ENCODE measurements at regions not wholly inside any gene's neighbourhood (a gene's known extent, or its start where the extent isn't known, plus 50 kb on each side); places are given as distances from the start of the nearest gene placed in this dataset.
A peak's percentile ranks its signal among the peaks of the same experiment; 100 is the strongest.

DNA sequence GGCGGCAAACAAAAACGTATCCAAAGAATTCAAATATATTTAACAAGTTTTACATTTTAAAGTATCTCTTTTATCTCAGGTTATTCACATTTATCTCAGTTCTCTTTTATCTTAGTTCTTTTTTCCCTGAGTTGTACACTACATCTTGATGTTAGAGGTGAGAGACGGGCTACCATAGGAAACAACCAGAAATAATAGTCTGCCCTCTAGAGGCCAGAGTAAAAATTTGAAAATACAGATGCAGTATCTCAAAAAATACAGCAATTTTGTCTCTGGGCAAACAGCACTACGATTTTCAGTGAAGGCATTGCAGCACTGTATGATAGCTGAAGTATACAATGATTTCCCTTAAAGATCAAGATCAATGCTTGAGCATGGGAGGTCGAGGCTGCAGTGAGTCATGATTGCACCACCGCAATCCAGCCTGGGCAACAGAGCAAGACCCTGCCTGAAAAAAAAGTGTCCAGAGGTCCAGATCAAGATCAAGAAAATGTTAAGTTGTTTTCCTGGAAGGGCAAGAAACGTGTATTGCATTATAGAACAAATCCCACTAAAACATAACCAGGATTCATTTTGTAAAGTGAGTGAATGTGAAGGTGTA is 82.6 kb upstream of the ATP11B start:
- H3K4me3 ChIP-seq (ENCODE audit: low read depth in 2 of 2, low read length in 2 of 2), result no peak overlapping the region
- intact Hi-C loops (cut with micrococcal nuclease; ENCODE audit: unreplicated experiment) (loop anchor here (10.0 kb wide), 1 partner anchor 194 kb away; no protein-coding TSS in a partner anchor), in situ Hi-C loops (cut with HindIII; ENCODE audit: low pct_unique_long_range_greater_than_20kb, low sequenced_read_pairs) (no loop called here)
- no TSS peak for BruUV-seq (replicated peaks)
- POLR2A ChIA-PET, result no interaction called here
- peak; percentile 78; the same call in 1 of the 2 replicates for ATAC-seq
- H3K36me3 ChIP-seq (ENCODE audit: control insufficient read depth, insufficient read depth, low read length), result no peaks in the 10 kb centered on the region
- TF ChIP-seq POLR2AphosphoS5 (IDR thresholded peaks at IDR 0.05; ENCODE audit: low read depth, low read length), result no peak
- TF ChIP-seq, protein P1, sequence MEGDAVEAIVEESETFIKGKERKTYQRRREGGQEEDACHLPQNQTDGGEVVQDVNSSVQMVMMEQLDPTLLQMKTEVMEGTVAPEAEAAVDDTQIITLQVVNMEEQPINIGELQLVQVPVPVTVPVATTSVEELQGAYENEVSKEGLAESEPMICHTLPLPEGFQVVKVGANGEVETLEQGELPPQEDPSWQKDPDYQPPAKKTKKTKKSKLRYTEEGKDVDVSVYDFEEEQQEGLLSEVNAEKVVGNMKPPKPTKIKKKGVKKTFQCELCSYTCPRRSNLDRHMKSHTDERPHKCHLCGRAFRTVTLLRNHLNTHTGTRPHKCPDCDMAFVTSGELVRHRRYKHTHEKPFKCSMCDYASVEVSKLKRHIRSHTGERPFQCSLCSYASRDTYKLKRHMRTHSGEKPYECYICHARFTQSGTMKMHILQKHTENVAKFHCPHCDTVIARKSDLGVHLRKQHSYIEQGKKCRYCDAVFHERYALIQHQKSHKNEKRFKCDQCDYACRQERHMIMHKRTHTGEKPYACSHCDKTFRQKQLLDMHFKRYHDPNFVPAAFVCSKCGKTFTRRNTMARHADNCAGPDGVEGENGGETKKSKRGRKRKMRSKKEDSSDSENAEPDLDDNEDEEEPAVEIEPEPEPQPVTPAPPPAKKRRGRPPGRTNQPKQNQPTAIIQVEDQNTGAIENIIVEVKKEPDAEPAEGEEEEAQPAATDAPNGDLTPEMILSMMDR (IDR thresholded peaks at IDR 0.05), result peak; percentile 86
- H3K9me3 ChIP-seq (ENCODE audit: control insufficient read depth, insufficient read depth, low read depth, low read length), result no peaks in the 10 kb centered on the region
- no peak overlapping the region for H3K27ac ChIP-seq (ENCODE audit: low read length)
- no peak for DNase-seq (ENCODE audit: low read depth, low spot score)
- 0 out of 2 replicates have a peak, but pooled peaks cover 2% of the 10 kb centered on the region for H3K27me3 ChIP-seq (ENCODE audit: control insufficient read depth, insufficient read depth, low read length)
- CTCF ChIA-PET, result interaction anchor here (0.6 to 1.3 kb wide), 2 partner anchors 51 to 62 kb away, joined by 3 to 4 read pairs; no protein-coding TSS in a partner anchor
- H3K4me1 ChIP-seq (ENCODE audit: control insufficient read depth, insufficient read depth, low read length), result no peaks in the 10 kb centered on the region

DNA sequence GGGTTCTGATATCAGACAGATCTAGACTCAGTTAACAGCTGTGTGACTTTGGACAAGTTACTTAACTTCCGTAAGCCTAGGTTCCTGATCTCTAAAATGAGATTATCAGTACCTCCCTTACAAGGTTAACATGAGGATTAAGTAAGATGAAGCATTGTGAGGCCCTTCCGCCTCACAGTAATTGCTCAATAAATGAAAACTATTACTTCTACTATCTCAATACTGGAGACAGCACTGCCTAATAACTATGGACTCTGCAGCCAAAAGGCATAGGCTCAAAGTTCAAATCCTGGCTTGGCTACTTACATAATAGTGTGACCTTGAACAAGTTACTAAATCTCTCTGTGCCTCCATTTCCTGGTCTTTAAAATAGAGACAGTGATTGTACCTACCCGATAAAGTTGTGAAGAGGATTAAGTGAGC is 82.0 kb upstream of the ATP11B start:
- no peaks in the 10 kb centered on the region for H3K4me1 ChIP-seq (ENCODE audit: control insufficient read depth, insufficient read depth, low read length)
- 0 out of 2 replicates have a peak, but pooled peaks cover 2% of the 10 kb centered on the region for H3K27me3 ChIP-seq (ENCODE audit: control insufficient read depth, insufficient read depth, low read length)
- ChIA-PET CTCF (interaction anchor here (1.3 kb wide), 1 partner anchor 50 kb away, joined by 4 read pairs; no protein-coding TSS in a partner anchor), POLR2A (no interaction called here)
- no peaks in the 10 kb centered on the region for H3K9me3 ChIP-seq (ENCODE audit: control insufficient read depth, insufficient read depth, low read depth, low read length)
- DNase-seq (ENCODE audit: low read depth, low spot score), result no peak
- H3K36me3 ChIP-seq (ENCODE audit: control insufficient read depth, insufficient read depth, low read length), result no peaks in the 10 kb centered on the region
- H3K27ac ChIP-seq (ENCODE audit: low read length), result no peak overlapping the region
- no peak for ATAC-seq
- intact Hi-C loops (cut with micrococcal nuclease; ENCODE audit: unreplicated experiment), result loop anchor here (10.0 kb wide), 1 partner anchor 194 kb away; no protein-coding TSS in a partner anchor
- no peak overlapping the region for H3K4me3 ChIP-seq (ENCODE audit: low read depth in 2 of 2, low read length in 2 of 2)
- TF ChIP-seq POLR2AphosphoS5 (IDR thresholded peaks at IDR 0.05; ENCODE audit: low read depth, low read length) (no peak), SIN3A (IDR thresholded peaks at IDR 0.05; ENCODE audit: borderline replicate concordance, insufficient read depth, low read depth, low read length) (no peak), TCF7L2 (IDR thresholded peaks at IDR 0.05; ENCODE audit: low read depth, low read length) (no peak)
- TF ChIP-seq, protein P1 (IDR thresholded peaks at IDR 0.05), result no peak
- TF ChIP-seq, protein P2, sequence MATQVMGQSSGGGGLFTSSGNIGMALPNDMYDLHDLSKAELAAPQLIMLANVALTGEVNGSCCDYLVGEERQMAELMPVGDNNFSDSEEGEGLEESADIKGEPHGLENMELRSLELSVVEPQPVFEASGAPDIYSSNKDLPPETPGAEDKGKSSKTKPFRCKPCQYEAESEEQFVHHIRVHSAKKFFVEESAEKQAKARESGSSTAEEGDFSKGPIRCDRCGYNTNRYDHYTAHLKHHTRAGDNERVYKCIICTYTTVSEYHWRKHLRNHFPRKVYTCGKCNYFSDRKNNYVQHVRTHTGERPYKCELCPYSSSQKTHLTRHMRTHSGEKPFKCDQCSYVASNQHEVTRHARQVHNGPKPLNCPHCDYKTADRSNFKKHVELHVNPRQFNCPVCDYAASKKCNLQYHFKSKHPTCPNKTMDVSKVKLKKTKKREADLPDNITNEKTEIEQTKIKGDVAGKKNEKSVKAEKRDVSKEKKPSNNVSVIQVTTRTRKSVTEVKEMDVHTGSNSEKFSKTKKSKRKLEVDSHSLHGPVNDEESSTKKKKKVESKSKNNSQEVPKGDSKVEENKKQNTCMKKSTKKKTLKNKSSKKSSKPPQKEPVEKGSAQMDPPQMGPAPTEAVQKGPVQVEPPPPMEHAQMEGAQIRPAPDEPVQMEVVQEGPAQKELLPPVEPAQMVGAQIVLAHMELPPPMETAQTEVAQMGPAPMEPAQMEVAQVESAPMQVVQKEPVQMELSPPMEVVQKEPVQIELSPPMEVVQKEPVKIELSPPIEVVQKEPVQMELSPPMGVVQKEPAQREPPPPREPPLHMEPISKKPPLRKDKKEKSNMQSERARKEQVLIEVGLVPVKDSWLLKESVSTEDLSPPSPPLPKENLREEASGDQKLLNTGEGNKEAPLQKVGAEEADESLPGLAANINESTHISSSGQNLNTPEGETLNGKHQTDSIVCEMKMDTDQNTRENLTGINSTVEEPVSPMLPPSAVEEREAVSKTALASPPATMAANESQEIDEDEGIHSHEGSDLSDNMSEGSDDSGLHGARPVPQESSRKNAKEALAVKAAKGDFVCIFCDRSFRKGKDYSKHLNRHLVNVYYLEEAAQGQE (IDR thresholded peaks at IDR 0.05; ENCODE audit: insufficient read depth in 1 of 2, low read depth in 2 of 2, low read length in 1 of 2), result no peak
- BruUV-seq (replicated peaks), result no TSS peak
- in situ Hi-C loops (cut with HindIII; ENCODE audit: low pct_unique_long_range_greater_than_20kb, low sequenced_read_pairs), result no loop called here

Measured in Panc1 (cell line).